ENCODE measurements at regions not wholly inside any gene's neighbourhood (a gene's known extent, or its start where the extent isn't known, plus 50 kb on each side); places are given as distances from the start of the nearest gene placed in this dataset.

DNA sequence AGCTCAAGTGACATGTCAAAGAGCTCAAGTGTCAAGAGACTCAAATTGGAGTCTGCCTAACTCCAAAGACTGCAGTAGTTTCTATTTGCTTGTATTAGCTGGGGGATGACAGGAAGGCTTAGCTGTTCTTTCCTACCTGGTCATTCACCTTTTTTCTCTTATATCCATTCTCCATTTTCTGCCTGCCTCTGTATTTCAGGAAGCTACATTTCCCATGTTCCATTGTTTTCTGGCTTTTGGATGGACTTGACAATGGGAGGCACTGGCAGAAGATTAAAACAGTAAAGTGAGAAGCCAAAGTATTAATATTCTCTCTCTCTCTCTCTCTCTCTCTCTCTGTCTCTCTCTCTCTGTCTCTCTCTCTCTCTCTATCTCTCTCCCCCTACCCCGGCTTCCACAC is 135.7 kb upstream of the ADAMTS18 start (continued):
- TF ChIP-seq, protein P1, sequence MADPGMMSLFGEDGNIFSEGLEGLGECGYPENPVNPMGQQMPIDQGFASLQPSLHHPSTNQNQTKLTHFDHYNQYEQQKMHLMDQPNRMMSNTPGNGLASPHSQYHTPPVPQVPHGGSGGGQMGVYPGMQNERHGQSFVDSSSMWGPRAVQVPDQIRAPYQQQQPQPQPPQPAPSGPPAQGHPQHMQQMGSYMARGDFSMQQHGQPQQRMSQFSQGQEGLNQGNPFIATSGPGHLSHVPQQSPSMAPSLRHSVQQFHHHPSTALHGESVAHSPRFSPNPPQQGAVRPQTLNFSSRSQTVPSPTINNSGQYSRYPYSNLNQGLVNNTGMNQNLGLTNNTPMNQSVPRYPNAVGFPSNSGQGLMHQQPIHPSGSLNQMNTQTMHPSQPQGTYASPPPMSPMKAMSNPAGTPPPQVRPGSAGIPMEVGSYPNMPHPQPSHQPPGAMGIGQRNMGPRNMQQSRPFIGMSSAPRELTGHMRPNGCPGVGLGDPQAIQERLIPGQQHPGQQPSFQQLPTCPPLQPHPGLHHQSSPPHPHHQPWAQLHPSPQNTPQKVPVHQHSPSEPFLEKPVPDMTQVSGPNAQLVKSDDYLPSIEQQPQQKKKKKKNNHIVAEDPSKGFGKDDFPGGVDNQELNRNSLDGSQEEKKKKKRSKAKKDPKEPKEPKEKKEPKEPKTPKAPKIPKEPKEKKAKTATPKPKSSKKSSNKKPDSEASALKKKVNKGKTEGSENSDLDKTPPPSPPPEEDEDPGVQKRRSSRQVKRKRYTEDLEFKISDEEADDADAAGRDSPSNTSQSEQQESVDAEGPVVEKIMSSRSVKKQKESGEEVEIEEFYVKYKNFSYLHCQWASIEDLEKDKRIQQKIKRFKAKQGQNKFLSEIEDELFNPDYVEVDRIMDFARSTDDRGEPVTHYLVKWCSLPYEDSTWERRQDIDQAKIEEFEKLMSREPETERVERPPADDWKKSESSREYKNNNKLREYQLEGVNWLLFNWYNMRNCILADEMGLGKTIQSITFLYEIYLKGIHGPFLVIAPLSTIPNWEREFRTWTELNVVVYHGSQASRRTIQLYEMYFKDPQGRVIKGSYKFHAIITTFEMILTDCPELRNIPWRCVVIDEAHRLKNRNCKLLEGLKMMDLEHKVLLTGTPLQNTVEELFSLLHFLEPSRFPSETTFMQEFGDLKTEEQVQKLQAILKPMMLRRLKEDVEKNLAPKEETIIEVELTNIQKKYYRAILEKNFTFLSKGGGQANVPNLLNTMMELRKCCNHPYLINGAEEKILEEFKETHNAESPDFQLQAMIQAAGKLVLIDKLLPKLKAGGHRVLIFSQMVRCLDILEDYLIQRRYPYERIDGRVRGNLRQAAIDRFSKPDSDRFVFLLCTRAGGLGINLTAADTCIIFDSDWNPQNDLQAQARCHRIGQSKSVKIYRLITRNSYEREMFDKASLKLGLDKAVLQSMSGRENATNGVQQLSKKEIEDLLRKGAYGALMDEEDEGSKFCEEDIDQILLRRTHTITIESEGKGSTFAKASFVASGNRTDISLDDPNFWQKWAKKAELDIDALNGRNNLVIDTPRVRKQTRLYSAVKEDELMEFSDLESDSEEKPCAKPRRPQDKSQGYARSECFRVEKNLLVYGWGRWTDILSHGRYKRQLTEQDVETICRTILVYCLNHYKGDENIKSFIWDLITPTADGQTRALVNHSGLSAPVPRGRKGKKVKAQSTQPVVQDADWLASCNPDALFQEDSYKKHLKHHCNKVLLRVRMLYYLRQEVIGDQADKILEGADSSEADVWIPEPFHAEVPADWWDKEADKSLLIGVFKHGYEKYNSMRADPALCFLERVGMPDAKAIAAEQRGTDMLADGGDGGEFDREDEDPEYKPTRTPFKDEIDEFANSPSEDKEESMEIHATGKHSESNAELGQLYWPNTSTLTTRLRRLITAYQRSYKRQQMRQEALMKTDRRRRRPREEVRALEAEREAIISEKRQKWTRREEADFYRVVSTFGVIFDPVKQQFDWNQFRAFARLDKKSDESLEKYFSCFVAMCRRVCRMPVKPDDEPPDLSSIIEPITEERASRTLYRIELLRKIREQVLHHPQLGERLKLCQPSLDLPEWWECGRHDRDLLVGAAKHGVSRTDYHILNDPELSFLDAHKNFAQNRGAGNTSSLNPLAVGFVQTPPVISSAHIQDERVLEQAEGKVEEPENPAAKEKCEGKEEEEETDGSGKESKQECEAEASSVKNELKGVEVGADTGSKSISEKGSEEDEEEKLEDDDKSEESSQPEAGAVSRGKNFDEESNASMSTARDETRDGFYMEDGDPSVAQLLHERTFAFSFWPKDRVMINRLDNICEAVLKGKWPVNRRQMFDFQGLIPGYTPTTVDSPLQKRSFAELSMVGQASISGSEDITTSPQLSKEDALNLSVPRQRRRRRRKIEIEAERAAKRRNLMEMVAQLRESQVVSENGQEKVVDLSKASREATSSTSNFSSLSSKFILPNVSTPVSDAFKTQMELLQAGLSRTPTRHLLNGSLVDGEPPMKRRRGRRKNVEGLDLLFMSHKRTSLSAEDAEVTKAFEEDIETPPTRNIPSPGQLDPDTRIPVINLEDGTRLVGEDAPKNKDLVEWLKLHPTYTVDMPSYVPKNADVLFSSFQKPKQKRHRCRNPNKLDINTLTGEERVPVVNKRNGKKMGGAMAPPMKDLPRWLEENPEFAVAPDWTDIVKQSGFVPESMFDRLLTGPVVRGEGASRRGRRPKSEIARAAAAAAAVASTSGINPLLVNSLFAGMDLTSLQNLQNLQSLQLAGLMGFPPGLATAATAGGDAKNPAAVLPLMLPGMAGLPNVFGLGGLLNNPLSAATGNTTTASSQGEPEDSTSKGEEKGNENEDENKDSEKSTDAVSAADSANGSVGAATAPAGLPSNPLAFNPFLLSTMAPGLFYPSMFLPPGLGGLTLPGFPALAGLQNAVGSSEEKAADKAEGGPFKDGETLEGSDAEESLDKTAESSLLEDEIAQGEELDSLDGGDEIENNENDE (IDR thresholded peaks at IDR 0.05; ENCODE audit: insufficient replicate concordance, low read length), result no peak
- TF ChIP-seq, protein P2, sequence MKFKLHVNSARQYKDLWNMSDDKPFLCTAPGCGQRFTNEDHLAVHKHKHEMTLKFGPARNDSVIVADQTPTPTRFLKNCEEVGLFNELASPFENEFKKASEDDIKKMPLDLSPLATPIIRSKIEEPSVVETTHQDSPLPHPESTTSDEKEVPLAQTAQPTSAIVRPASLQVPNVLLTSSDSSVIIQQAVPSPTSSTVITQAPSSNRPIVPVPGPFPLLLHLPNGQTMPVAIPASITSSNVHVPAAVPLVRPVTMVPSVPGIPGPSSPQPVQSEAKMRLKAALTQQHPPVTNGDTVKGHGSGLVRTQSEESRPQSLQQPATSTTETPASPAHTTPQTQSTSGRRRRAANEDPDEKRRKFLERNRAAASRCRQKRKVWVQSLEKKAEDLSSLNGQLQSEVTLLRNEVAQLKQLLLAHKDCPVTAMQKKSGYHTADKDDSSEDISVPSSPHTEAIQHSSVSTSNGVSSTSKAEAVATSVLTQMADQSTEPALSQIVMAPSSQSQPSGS (IDR thresholded peaks at IDR 0.05; ENCODE audit: low read length), result no peak
- TF ChIP-seq GABPA (IDR thresholded peaks at IDR 0.05; ENCODE audit: borderline replicate concordance, insufficient read depth, low read length), result no peak

All from H1 (cell line).